ENCODE measurements at regions not wholly inside any gene's neighbourhood (a gene's known extent, or its start where the extent isn't known, plus 50 kb on each side); places are given as distances from the start of the nearest gene placed in this dataset.

GRCh38 chr2:9063023-9063606, 59.6 kb upstream of the MBOAT2 start:
- TF ChIP-seq CTCF (conservative IDR thresholded peaks at IDR 0.05; ENCODE audit: low read depth, low read length) (no peak), EZH2 (IDR thresholded peaks at IDR 0.05; ENCODE audit: low read length, unreplicated experiment) (no peak)

Data from PC-3 (cell line).